HFFc6 (cell line): ENCODE measurements at regions not wholly inside any gene's neighbourhood (a gene's known extent, or its start where the extent isn't known, plus 50 kb on each side); places are given as distances from the start of the nearest gene placed in this dataset.

Experiments used
- DNase-seq: peaks from one replicate; pipeline ENCODE4 v3.0.0-alpha.2; 2018
- H3K27ac Mint-ChIP-seq: 2 replicates; pipeline ENCODE4 v1.8.0; 2020; ENCODE audit warnings: mild to moderate bottlenecking, mixed read lengths
- H3K27me3 Mint-ChIP-seq: 2 replicates; pipeline ENCODE4 v1.8.0; 2021; ENCODE audit warnings: mild to moderate bottlenecking, moderate library complexity, mixed read lengths; ENCODE audit not compliant: insufficient read depth
- H3K36me3 Mint-ChIP-seq: 2 replicates; pipeline ENCODE4 v1.8.0; 2021; ENCODE audit warnings: low read depth, mixed read lengths
- H3K4me1 Mint-ChIP-seq: 2 replicates; pipeline ENCODE4 v1.8.0; 2020; ENCODE audit warnings: low read depth, mixed read lengths
- H3K4me3 Mint-ChIP-seq: 2 replicates; pipeline ENCODE4 v1.8.0; 2020; ENCODE audit warnings: mild to moderate bottlenecking, moderate library complexity, mixed read lengths
- H3K9me3 Mint-ChIP-seq: 2 replicates; pipeline ENCODE4 v1.8.0; 2020; ENCODE audit warnings: mild to moderate bottlenecking, mixed read lengths
- CTCF ChIP-seq: fragments of 200-600 bp; sonication (generic); IDR thresholded peaks from 2 replicates; pipeline ENCODE4 v1.5.0; 2021; ENCODE audit warnings: antibody characterized with exemption, mild to moderate bottlenecking

DNA sequence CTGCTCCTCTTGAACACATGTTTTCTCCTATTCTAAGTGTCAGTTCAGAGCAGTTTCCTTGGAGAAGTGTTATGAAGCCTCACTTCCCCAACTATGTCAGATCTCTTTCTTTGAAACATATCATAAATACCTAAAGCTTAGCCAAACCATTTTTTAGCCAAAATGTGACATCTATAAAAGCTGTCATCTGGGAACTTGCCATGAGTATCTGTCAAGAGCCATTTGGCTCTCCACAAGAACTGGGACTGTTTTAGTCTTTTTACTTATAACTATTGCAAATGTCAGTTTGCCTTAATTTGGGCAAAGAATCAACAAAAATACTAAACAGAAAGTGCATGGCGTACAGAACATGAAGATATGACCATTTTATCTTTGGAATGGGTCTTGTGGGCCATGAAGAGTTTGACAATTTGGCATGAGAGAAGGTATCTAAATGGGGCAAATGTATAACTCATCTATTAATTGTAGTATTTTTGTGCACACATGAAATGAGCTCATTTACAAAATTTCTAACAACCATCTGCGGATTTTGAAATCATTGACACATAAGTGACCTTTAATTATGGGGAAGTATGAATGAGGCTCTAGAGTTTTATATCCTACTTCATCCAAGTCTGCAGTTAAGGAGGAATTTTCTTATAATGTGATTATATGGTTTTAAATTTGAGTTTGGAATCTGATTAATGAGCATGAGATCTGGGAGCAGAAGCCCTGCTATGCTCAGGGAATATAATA is 129.1 kb upstream of the PACRGL start:
- TF ChIP-seq CTCF = no peak
- Mint-ChIP-seq H3K36me3 (peaks cover 41% of the 10 kb centered on the region), H3K4me1 (peaks cover 2% of the 10 kb centered on the region), H3K4me3 (no peak overlapping the region), H3K27ac (no peak overlapping the region), H3K27me3 (no peaks in the 10 kb centered on the region), H3K9me3 (no peaks in the 10 kb centered on the region)
- DNase-seq = no peak

- no peak overlapping the region for H3K4me3 Mint-ChIP-seq
- H3K36me3 Mint-ChIP-seq = peaks cover 29% of the 10 kb centered on the region
- H3K27ac Mint-ChIP-seq = no peak overlapping the region; the same call in 1 of the 2 replicates
- no peak for TF ChIP-seq CTCF
- no peak for DNase-seq
- H3K27me3 Mint-ChIP-seq = no peaks in the 10 kb centered on the region
- H3K9me3 Mint-ChIP-seq = no peaks in the 10 kb centered on the region
- H3K4me1 Mint-ChIP-seq = peaks cover 15% of the 10 kb centered on the region
Observed at GRCh38 chr4:20572976-20573375, 127.3 kb upstream of the PACRGL start.

DNA sequence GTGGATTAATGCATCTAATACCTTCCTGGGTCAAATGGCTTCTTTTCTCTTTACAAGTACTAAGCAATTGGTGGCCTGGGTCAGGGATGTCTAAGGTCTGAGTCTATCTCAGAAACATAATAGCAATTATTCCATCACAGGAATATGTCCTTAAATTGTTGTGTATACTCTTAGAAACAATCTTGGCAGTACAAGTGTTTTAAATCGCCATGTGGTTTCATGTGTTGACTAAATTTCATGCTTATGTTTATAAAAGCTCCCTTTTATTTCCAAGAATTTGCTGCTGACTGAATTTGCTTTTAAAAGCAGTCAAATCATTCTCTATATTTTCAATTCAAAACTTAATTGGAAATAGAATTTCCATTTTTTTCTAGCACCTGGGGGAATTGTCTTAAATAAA is 125.3 kb upstream of the PACRGL start:
- Mint-ChIP-seq H3K4me3 (no peak overlapping the region), H3K27ac (no peak overlapping the region), H3K4me1 (peaks cover 15% of the 10 kb centered on the region), H3K36me3 (peaks cover 24% of the 10 kb centered on the region), H3K9me3 (no peaks in the 10 kb centered on the region), H3K27me3 (no peaks in the 10 kb centered on the region)
- DNase-seq = no peak
- no peak for TF ChIP-seq CTCF

DNA sequence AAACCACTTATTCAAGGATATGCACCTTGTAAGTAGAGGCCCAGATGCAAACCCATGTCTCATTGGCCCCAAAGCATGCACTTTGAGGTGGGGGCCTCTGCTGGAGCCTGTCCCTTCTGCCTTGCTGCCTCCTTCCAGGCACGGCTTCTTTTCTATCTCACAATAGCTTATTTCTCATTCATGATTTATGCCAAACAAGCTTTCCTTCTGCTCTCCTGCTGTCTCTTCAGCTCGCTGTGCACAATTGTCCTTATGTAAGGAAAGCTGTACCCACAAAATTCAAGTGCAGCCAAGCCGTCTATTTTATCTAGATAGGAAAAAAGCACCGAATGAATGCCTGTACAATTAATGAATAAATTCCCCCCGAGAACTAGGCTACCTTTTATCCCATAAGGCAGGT is 124.8 kb upstream of the PACRGL start:
- Mint-ChIP-seq H3K36me3 (peaks cover 26% of the 10 kb centered on the region), H3K4me1 (peaks cover 15% of the 10 kb centered on the region), H3K4me3 (no peak overlapping the region), H3K27me3 (no peaks in the 10 kb centered on the region), H3K9me3 (no peaks in the 10 kb centered on the region), H3K27ac (no peak overlapping the region)
- TF ChIP-seq CTCF = no peak
- DNase-seq = no peak

DNA sequence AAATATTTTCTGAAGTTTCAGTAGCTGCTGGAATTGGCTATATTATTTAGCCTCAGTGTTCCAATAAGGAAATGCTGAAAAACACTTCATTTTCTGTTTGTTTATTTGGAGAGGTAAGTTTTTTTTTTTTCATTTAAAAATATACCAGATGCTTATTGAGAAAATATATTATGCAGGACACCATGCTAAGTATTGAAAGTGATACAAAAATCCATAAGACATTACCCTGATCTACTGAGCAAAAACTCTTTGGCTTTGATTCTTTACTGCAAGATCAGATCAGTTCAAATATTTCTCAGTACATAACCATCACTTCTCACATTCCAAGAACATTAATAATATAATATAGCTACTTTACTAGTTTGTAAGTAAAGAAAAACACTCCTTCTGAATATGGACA is 123.4 kb upstream of the PACRGL start:
- Mint-ChIP-seq H3K27me3 (peaks cover 3% of the 10 kb centered on the region; the same call in 1 of the 2 replicates), H3K9me3 (no peaks in the 10 kb centered on the region), H3K4me1 (peaks cover 15% of the 10 kb centered on the region), H3K4me3 (no peak overlapping the region), H3K27ac (0 out of 2 replicates have a peak overlapping the region, but pooled peaks have one; percentile 36), H3K36me3 (peaks cover 27% of the 10 kb centered on the region)
- no peak for DNase-seq
- no peak for TF ChIP-seq CTCF
